ENCODE measurements at regions not wholly inside any gene's neighbourhood (a gene's known extent, or its start where the extent isn't known, plus 50 kb on each side); places are given as distances from the start of the nearest gene placed in this dataset.

DNA sequence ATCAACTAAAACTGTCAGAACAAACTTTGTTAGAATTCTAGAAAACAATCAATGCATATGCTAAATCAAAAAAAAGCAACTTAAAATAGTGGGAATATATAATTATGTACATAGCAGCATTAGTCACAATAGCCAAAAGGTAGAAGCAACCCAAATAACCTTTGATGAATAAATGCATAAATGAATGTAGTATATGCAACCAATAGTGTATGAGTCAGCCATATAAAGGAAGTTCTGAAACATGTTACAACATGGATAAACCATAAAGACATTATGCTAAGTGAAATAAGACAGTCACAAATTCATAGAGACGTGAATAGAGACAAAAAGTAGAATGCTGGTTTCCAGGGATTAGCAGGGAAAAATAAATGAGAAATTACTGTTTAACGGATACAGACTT lies 762.8 kb upstream of the INTU start:
- DNase-seq (ENCODE audit: low spot score) = no peak
- 61% methylated on average over 2 of the region's 2 CpGs for WGBS
- Histone ChIP-seq H3K36me3 (ENCODE audit: control insufficient read depth in 4 of 4, insufficient read depth in 3 of 4, low read depth in 1 of 4, low read length in 3 of 4) (no peaks in the 10 kb centered on the region), H3K4me1 (ENCODE audit: control insufficient read depth in 4 of 4, insufficient read depth in 4 of 4, low read length in 3 of 4) (no peaks in the 10 kb centered on the region), H3K9me3 (ENCODE audit: control insufficient read depth in 4 of 4, low read length in 3 of 4) (no peaks in the 10 kb centered on the region), H3K9ac (ENCODE audit: low read depth in 1 of 2, low read length in 2 of 2) (no peak overlapping the region), H3K27me3 (ENCODE audit: control insufficient read depth in 4 of 4, insufficient read depth in 4 of 4, low read length in 3 of 4) (no peaks in the 10 kb centered on the region), H3K4me3 (ENCODE audit: low read depth in 1 of 3, low read length in 3 of 3) (no peak overlapping the region), H3K27ac (ENCODE audit: low read depth in 1 of 2, low read length in 2 of 2) (no peak overlapping the region)
- TF ChIP-seq GABPA (IDR thresholded peaks at IDR 0.05 in 1 of 2, conservative IDR thresholded peaks at IDR 0.05 in 1 of 2) (no peak), RAD21 (IDR thresholded peaks at IDR 0.05) (no peak), FOXA1 (IDR thresholded peaks at IDR 0.05) (no peak), EGR1 (IDR thresholded peaks at IDR 0.05; ENCODE audit: low read depth in 2 of 2) (no peak), TAF1 (conservative IDR thresholded peaks at IDR 0.05) (no peak), MAX (IDR thresholded peaks at IDR 0.05) (no peak), HNF4A (conservative IDR thresholded peaks at IDR 0.05) (no peak), SP1 (IDR thresholded peaks at IDR 0.05) (no peak), YY1 (IDR thresholded peaks at IDR 0.05) (no peak), JUND (IDR thresholded peaks at IDR 0.05) (no peak), RXRA (IDR thresholded peaks at IDR 0.05) (no peak), ATF3 (IDR thresholded peaks at IDR 0.05) (no peak)
- TF ChIP-seq, protein P1, sequence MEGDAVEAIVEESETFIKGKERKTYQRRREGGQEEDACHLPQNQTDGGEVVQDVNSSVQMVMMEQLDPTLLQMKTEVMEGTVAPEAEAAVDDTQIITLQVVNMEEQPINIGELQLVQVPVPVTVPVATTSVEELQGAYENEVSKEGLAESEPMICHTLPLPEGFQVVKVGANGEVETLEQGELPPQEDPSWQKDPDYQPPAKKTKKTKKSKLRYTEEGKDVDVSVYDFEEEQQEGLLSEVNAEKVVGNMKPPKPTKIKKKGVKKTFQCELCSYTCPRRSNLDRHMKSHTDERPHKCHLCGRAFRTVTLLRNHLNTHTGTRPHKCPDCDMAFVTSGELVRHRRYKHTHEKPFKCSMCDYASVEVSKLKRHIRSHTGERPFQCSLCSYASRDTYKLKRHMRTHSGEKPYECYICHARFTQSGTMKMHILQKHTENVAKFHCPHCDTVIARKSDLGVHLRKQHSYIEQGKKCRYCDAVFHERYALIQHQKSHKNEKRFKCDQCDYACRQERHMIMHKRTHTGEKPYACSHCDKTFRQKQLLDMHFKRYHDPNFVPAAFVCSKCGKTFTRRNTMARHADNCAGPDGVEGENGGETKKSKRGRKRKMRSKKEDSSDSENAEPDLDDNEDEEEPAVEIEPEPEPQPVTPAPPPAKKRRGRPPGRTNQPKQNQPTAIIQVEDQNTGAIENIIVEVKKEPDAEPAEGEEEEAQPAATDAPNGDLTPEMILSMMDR (IDR thresholded peaks at IDR 0.05; ENCODE audit: low read depth, low read length, missing input control) = no peak
- TF ChIP-seq, protein P2, sequence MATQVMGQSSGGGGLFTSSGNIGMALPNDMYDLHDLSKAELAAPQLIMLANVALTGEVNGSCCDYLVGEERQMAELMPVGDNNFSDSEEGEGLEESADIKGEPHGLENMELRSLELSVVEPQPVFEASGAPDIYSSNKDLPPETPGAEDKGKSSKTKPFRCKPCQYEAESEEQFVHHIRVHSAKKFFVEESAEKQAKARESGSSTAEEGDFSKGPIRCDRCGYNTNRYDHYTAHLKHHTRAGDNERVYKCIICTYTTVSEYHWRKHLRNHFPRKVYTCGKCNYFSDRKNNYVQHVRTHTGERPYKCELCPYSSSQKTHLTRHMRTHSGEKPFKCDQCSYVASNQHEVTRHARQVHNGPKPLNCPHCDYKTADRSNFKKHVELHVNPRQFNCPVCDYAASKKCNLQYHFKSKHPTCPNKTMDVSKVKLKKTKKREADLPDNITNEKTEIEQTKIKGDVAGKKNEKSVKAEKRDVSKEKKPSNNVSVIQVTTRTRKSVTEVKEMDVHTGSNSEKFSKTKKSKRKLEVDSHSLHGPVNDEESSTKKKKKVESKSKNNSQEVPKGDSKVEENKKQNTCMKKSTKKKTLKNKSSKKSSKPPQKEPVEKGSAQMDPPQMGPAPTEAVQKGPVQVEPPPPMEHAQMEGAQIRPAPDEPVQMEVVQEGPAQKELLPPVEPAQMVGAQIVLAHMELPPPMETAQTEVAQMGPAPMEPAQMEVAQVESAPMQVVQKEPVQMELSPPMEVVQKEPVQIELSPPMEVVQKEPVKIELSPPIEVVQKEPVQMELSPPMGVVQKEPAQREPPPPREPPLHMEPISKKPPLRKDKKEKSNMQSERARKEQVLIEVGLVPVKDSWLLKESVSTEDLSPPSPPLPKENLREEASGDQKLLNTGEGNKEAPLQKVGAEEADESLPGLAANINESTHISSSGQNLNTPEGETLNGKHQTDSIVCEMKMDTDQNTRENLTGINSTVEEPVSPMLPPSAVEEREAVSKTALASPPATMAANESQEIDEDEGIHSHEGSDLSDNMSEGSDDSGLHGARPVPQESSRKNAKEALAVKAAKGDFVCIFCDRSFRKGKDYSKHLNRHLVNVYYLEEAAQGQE (IDR thresholded peaks at IDR 0.05) = no peak

GRCh38 chr4:126871810-126872209 lies 760.9 kb upstream of the INTU start:
- no peak overlapping the region for H3K27ac ChIP-seq (ENCODE audit: low read depth in 1 of 2, low read length in 2 of 2)
- no peak overlapping the region for H3K9ac ChIP-seq (ENCODE audit: low read depth in 1 of 2, low read length in 2 of 2)
- no peaks in the 10 kb centered on the region for H3K4me1 ChIP-seq (ENCODE audit: control insufficient read depth in 4 of 4, insufficient read depth in 4 of 4, low read length in 3 of 4)
- H3K4me3 ChIP-seq (ENCODE audit: low read depth in 1 of 3, low read length in 3 of 3) = no peak overlapping the region
- no peaks in the 10 kb centered on the region for H3K9me3 ChIP-seq (ENCODE audit: control insufficient read depth in 4 of 4, low read length in 3 of 4)
- H3K36me3 ChIP-seq (ENCODE audit: control insufficient read depth in 4 of 4, insufficient read depth in 3 of 4, low read depth in 1 of 4, low read length in 3 of 4) = no peaks in the 10 kb centered on the region
- no peaks in the 10 kb centered on the region for H3K27me3 ChIP-seq (ENCODE audit: control insufficient read depth in 4 of 4, insufficient read depth in 4 of 4, low read length in 3 of 4)
- no peak for DNase-seq (ENCODE audit: low spot score)
- TF ChIP-seq, protein P2 (IDR thresholded peaks at IDR 0.05) = no peak
- TF ChIP-seq MAX (IDR thresholded peaks at IDR 0.05) = no peak
- no peak for TF ChIP-seq YY1 (IDR thresholded peaks at IDR 0.05)
- TF ChIP-seq GABPA (IDR thresholded peaks at IDR 0.05 in 1 of 2, conservative IDR thresholded peaks at IDR 0.05 in 1 of 2) = no peak
- TF ChIP-seq, protein P1 (IDR thresholded peaks at IDR 0.05; ENCODE audit: low read depth, low read length, missing input control) = no peak
- no peak for TF ChIP-seq NR2F2 (IDR thresholded peaks at IDR 0.05)
- no peak for TF ChIP-seq RXRA (IDR thresholded peaks at IDR 0.05)
- no peak for TF ChIP-seq FOXA1 (IDR thresholded peaks at IDR 0.05)
